GM21529 (cell line): ENCODE measurements at regions not wholly inside any gene's neighbourhood (a gene's known extent, or its start where the extent isn't known, plus 50 kb on each side); places are given as distances from the start of the nearest gene placed in this dataset.
"Not testable (repeated sequence)": the region's sequence is repeated elsewhere in the genome, so short reads cannot be mapped to it uniquely, and the experiment has no call there.

ENCODE experiments used
- ATAC-seq: cut with Tn5 transposase; IDR thresholded peaks from one replicate; pipeline ENCODE4 v1.9.1; 2021; ENCODE audit not compliant: unreplicated experiment

DNA sequence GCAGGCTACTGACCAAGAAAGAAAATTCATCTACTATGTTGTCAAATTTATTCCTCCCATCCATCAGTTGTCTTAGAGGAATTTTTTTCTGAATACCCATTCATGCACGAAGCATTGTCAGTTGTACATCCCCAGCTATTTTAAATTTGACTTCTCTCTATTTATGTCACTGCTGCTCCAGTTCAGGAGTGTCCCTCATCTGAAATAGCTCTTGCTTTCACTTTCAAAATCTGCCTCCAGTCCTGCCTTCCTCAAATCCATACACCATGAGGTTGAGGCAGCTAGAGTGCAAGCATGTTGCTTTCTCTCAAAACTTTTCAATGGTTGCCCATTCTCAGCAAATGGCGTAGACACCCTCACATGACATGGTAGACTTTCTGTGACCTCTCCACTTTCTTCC lies 335.4 kb upstream of the CDH2 start:
- no peak for ATAC-seq

DNA sequence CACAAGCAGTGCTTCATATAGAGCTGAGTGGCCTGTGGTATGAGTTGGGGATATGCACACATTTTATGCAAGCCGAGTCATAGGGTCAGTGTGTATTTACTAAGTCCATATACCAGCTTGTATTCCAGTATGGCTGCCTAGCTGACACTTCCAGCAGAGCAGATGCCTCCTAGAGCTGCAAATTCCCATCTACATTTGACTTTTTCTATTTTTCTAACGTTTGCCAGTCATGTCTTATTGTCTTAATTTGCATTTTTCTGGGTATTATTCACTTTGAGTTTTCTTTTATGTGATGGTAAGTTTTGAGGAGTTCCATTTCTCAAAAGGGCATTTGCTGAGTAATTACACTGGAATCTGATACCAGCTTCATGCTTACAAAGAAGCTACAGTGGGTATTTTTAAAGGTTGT lies 334.5 kb upstream of the CDH2 start:
- no peak for ATAC-seq

GRCh38 chr18:28510210-28510609 lies 333.3 kb upstream of the CDH2 start:
- no peak for ATAC-seq

DNA sequence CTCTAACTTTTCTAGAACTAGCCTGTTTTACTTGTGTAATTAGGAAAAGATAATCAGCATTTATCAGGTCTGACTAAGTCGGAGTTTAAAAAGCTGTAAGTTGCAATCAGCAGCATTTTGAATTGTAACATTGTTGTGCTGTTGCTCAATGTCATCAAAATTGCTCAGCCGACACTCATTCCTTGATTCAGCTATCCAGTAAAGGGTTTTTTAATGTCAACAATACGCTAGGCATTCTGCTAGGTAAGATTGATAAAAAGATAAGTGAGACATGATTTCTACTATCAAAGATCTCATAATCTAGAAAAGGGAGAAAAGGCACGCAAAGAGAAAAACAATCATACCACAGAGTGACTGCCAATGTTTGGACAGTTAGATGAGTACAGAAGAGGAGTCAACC lies 327.1 kb upstream of the CDH2 start:
- no peak for ATAC-seq

DNA sequence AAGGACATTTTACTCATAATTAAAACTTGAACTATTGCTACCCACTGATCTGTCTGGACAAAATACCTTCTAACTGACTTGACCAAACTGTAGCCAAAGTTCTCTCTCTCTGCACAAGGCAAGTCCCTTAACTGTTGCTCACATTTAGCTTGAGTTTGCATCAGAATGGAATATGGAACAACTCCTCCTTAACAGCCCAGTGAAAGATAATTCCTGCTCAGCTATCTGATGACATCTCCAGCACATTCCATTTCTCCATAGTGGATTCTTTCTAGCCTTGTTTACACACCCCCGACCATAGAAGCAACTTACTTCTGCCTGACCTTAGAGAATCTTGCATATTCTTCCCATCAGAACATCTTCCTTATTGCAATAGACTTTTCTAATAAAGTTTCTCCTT lies 317.2 kb upstream of the CDH2 start:
- no peak for ATAC-seq

GRCh38 chr18:28485918-28486317 lies 309.0 kb upstream of the CDH2 start:
- peak; percentile 61 for ATAC-seq

DNA sequence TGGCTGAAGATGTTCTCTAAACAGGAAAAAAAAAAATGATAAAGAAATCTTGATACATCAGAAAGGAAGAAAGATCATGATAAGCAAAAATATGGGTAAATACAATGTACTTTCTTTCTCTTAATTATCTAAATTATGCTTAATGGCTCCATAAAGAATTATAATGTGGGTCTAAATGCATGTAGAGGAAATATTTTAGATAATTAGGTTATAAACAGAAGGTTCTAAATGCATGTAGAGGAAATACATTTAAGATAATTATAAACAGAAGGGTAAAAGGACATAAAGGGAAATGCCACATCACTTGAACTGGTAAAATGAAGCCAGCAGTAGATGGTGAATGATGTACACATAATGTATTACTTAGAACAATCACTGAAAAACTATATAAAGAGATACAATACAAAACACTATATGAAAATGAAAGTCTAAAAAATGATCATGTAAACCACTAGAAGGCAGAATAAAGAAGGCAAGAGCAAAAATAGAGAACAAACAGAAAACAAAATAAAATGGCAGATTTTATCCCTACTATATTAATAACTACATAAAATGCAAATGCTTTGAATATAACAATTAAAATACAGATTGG lies 308.4 kb upstream of the CDH2 start:
- no peak for ATAC-seq

GRCh38 chr18:28478531-28478930 lies 301.6 kb upstream of the CDH2 start:
- ATAC-seq: no peak

DNA sequence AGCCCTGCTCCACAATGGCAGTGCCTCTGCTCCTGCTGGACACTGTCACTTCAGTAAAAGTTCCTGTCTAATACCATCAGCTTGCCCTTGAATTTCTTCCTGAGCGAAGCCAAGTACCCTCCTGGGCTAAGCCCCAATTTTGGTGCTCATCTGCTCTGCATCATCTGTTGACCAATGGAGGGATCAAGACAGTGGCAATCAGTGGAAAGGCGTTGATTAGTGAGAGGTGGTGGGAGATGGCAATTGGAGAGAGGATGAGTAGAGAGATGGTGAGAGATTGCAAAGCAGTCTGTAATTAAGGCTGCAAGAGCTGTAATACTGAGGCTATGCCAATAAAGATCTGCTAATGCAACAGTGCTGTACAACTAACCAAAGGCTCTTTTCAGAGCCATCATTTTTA lies 299.4 kb upstream of the CDH2 start:
- no peak for ATAC-seq

- ATAC-seq: no peak
These were observed 293.0 kb upstream of the CDH2 start for GRCh38 chr18:28469946-28470345.

GRCh38 chr18:28468901-28469300 lies 292.0 kb upstream of the CDH2 start:
- ATAC-seq: no peak

DNA sequence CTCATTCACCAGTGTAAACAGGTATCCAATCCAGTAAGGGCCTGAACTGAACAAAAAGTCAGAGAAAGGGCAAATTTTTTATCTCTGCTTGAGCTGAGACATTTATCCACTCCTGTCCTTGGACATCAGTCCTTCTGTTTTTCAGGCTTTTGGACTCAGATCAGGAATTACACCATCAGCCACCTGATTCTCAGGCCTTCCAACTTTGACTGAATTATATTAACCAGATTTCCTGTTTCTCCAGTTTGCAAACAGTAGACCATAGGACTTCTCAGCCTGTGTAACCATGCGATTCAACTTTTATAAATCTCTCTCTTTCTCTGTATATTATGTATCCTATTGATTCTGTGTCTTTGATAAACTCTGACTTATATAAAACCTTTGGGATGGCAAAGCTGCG lies 289.3 kb upstream of the CDH2 start:
- no peak for ATAC-seq

DNA sequence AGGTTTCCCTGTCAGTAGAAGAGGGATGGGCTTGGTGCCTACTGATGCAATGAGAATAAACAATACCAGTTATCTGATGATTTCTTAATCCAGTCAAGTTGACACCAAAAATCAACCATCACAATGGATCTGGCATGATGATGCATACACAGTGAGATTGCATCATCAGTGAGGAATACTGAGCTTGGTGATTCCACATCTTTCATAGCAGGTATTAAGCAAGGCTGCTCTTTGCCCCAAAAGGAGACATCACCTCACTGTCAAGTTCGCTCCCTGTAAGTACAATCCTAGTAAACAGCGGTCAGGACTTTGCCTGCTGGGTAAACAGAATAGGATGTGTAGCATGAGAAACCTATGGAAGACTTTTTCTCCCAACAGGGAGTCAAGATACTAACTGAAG lies 282.7 kb upstream of the CDH2 start:
- no peak for ATAC-seq

- ATAC-seq: no peak
These were observed 281.8 kb upstream of the CDH2 start for GRCh38 chr18:28458751-28459150.

DNA sequence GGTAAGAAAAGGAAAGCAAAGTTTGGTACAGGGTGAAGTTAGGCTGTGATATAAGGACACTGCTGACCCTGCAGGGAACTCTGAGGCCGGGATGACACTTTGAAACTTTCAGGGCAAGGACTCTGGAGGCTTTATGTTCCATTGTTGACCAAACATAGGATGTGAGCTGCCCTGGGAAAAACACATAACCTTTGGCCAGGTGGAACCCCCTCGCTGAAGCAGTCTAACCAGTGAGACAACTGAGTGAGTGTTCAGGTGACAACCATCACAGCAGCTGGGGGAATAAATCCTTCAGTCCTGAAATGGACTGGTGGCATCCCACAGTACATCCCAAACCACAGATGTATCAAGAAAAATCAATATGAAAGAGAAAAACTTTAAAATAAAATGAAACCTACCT lies 280.9 kb upstream of the CDH2 start:
- no peak for ATAC-seq

- ATAC-seq: no peak
These were observed 279.0 kb upstream of the CDH2 start for GRCh38 chr18:28455971-28456370.

GRCh38 chr18:28439870-28440269 lies 262.9 kb upstream of the CDH2 start:
- ATAC-seq: no peak

DNA sequence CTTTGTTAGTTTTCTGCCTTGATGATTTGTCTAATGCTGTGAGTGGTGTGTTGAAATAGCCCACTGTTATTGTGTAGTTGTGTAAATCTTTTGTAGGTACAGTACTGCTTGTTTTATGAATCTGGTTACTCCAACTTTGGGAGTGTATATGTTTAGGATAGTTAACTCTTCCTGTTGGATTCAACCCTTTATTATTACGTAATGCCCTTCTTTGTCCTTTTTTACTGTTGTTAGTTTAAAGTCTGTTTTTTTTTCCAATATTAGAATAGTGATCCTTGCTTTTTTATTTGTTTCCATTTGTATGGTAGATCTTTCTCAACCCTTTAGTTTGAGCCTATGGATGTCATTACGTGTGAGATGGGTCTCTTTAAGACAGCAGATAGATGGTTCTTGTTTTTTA lies 261.5 kb upstream of the CDH2 start:
- no peak for ATAC-seq

GRCh38 chr18:28432339-28432738 lies 255.4 kb upstream of the CDH2 start:
- ATAC-seq: no peak

GRCh38 chr18:28425886-28426285 lies 249.0 kb upstream of the CDH2 start:
- no peak for ATAC-seq

DNA sequence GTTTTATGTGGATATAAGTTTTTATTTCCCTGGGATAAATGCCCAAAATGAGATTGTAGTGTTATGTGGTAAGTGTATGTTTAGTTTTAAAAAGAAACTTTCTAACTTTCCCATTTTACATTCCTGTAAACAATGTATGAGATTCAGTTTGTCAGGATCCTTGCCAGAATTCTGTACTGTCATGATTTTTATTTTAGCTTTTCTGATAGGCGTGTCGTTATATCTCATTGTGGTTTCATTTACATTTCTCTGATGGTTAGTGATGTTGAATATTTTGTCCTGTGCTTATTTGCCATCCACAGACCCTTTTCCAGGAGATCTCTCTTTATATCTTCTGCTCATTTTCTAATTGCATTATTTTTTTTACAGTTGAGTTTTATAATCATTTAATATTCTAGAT lies 245.6 kb upstream of the CDH2 start:
- ATAC-seq: no peak

GRCh38 chr18:28421950-28422349 lies 245.0 kb upstream of the CDH2 start:
- ATAC-seq: not testable (repeated sequence)

DNA sequence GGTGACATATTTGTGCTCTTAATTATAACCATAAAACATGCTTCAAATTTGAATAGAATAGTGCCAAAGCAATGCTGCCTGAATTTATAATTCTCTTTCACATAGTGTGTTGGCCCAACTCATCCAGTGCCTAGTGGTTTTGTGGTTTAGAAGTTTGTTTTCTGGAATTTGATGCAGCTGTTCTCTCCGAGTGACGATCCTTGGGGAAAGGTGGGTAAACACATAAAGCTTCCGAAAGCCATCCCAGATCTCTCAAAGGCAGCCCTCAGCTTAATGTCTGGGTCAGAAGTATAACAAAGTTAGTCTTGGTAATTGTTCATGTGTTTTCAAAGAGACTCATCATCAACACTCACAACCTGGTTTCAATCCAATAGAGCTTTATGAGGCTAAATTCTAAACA lies 235.6 kb upstream of the CDH2 start:
- no peak for ATAC-seq

DNA sequence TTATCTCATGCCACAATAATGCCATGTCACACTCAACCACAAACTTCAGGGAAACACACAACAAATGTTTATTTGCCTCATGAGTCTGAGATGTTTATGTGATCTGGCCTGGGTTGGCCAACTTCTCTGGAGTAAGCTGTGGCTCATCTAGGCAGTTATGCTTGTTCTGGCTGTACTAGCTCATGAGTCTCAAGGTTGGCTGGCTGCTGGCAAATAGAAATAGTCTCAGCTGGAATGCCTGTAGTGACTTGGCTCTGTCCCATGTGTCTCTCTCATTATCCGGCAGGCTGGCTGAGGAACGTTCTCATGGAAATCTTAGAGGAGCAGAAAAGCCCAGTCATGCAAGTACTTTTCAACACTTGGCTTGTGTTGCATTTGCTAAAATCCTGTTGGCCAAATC lies 234.9 kb upstream of the CDH2 start:
- no peak for ATAC-seq
